ENCODE measurements at regions not wholly inside any gene's neighbourhood (a gene's known extent, or its start where the extent isn't known, plus 50 kb on each side); places are given as distances from the start of the nearest gene placed in this dataset.
"Not testable (repeated sequence)": the region's sequence is repeated elsewhere in the genome, so short reads cannot be mapped to it uniquely, and the experiment has no call there.

GRCh38 chr3:13231781-13232666 is 158.8 kb upstream of the IQSEC1 start:
- DNase-seq (ENCODE audit: low spot score) = no peak
- intact Hi-C loops (cut with DNase I) = no loop called here

- intact Hi-C loops (cut with DNase I) = no loop called here
- no peak for DNase-seq (ENCODE audit: low spot score)
Measured at GRCh38 chr3:13229273-13229949, 156.2 kb upstream of the IQSEC1 start.

GRCh38 chr3:13228584-13228983 is 155.4 kb upstream of the IQSEC1 start:
- intact Hi-C loops (cut with DNase I) = no loop called here
- DNase-seq (ENCODE audit: low spot score) = no peak

GRCh38 chr3:13228169-13228568 is 154.9 kb upstream of the IQSEC1 start:
- intact Hi-C loops (cut with DNase I); DNase-seq (ENCODE audit: low spot score): not testable (repeated sequence)

- intact Hi-C loops (cut with DNase I) = no loop called here
- DNase-seq (ENCODE audit: low spot score) = no peak
Measured at GRCh38 chr3:13227315-13228165, 154.3 kb upstream of the IQSEC1 start.

- intact Hi-C loops (cut with DNase I) = no loop called here
- no peak for DNase-seq (ENCODE audit: low spot score)
Measured at GRCh38 chr3:13224967-13225366, 151.7 kb upstream of the IQSEC1 start.

- DNase-seq (ENCODE audit: low spot score) = no peak
- intact Hi-C loops (cut with DNase I) = no loop called here
Measured at GRCh38 chr3:13223574-13224237, 150.5 kb upstream of the IQSEC1 start.

- no peak for DNase-seq (ENCODE audit: low spot score)
- intact Hi-C loops (cut with DNase I) = no loop called here
Measured at GRCh38 chr3:13222891-13223573, 149.8 kb upstream of the IQSEC1 start.

GRCh38 chr3:13222131-13222530 is 148.9 kb upstream of the IQSEC1 start:
- DNase-seq (ENCODE audit: low spot score) = no peak
- intact Hi-C loops (cut with DNase I) = no loop called here

GRCh38 chr3:13221491-13222061 is 148.3 kb upstream of the IQSEC1 start:
- intact Hi-C loops (cut with DNase I) = no loop called here

GRCh38 chr3:13220991-13221390 is 147.8 kb upstream of the IQSEC1 start:
- no peak for DNase-seq (ENCODE audit: low spot score)
- intact Hi-C loops (cut with DNase I) = no loop called here

More at GRCh38 chr3:13221491-13222061, 148.3 kb upstream of the IQSEC1 start:
- DNase-seq (ENCODE audit: low spot score) = no peak

GRCh38 chr3:13219902-13220296 is 146.7 kb upstream of the IQSEC1 start:
- intact Hi-C loops (cut with DNase I) = no loop called here
- DNase-seq (ENCODE audit: low spot score) = no peak

- DNase-seq (ENCODE audit: low spot score) = no peak
- intact Hi-C loops (cut with DNase I) = no loop called here
Measured at GRCh38 chr3:13219077-13219901, 146.1 kb upstream of the IQSEC1 start.

- intact Hi-C loops (cut with DNase I) = no loop called here
- no peak for DNase-seq (ENCODE audit: low spot score)
Measured at GRCh38 chr3:13218541-13218908, 145.3 kb upstream of the IQSEC1 start.

GRCh38 chr3:13217736-13218540 is 144.7 kb upstream of the IQSEC1 start:
- DNase-seq (ENCODE audit: low spot score) = no peak
- intact Hi-C loops (cut with DNase I) = no loop called here

- DNase-seq (ENCODE audit: low spot score) = no peak
- intact Hi-C loops (cut with DNase I) = no loop called here
Measured at GRCh38 chr3:13217253-13217652, 144.0 kb upstream of the IQSEC1 start.
